GM23248 (cell line): ENCODE measurements at regions not wholly inside any gene's neighbourhood (a gene's known extent, or its start where the extent isn't known, plus 50 kb on each side); places are given as distances from the start of the nearest gene placed in this dataset.

ENCODE experiments used
- DNase-seq: peaks from one replicate; pipeline ENCODE4 v3.0.0-alpha.2; 2015
- H2AFZ ChIP-seq: fragments of 200-600 bp; sonication (generic); 2 replicates; pipeline ENCODE4 v1.6.1; 2016; ENCODE audit warnings: antibody characterized with exemption
- H3F3A ChIP-seq: fragments of 200-600 bp; sonication (generic); 2 replicates; pipeline ENCODE4 v1.6.1; 2016; ENCODE audit warnings: mild to moderate bottlenecking, antibody characterized with exemption, mixed run types; ENCODE audit not compliant: insufficient read depth
- H3K27ac ChIP-seq: fragments of 200-600 bp; sonication (generic); 2 replicates; pipeline ENCODE4 v1.5.1; 2016; ENCODE audit warnings: mild to moderate bottlenecking
- H3K27me3 ChIP-seq: fragments of 200-600 bp; sonication (generic); replicated peaks from 2 replicates; pipeline ENCODE4 v1.6.1; 2016; ENCODE audit warnings: mild to moderate bottlenecking; ENCODE audit not compliant: insufficient read depth
- H3K36me3 ChIP-seq: fragments of 200-600 bp; sonication (generic); 2 replicates; pipeline ENCODE4 v1.6.1; 2016; ENCODE audit warnings: low read depth, mild to moderate bottlenecking
- H3K4me1 ChIP-seq: fragments of 200-600 bp; sonication (generic); 2 replicates; pipeline ENCODE4 v1.6.1; 2016; ENCODE audit warnings: mild to moderate bottlenecking; ENCODE audit not compliant: insufficient read depth
- H3K4me2 ChIP-seq: fragments of 200-600 bp; sonication (generic); one replicate; pipeline ENCODE4 v1.6.1; 2016; ENCODE audit warnings: mild to moderate bottlenecking; ENCODE audit not compliant: unreplicated experiment
- H3K4me3 ChIP-seq: fragments of 200-600 bp; sonication (generic); 2 replicates; pipeline ENCODE4 v1.5.1; 2016; ENCODE audit warnings: mild to moderate bottlenecking
- H3K79me2 ChIP-seq: fragments of 200-600 bp; sonication (generic); 2 replicates; pipeline ENCODE4 v1.6.1; 2016; ENCODE audit warnings: mild to moderate bottlenecking; ENCODE audit not compliant: insufficient read depth
- H3K9ac ChIP-seq: fragments of 200-600 bp; sonication (generic); 2 replicates; pipeline ENCODE4 v1.6.1; 2016; ENCODE audit warnings: mild to moderate bottlenecking
- H3K9me2 ChIP-seq: fragments of 200-600 bp; sonication (generic); 2 replicates; pipeline ENCODE4 v1.6.1; 2016; ENCODE audit warnings: mixed run types, mild to moderate bottlenecking, moderate library complexity; ENCODE audit not compliant: insufficient read depth
- H3K9me3 ChIP-seq: fragments of 200-600 bp; sonication (generic); one replicate; pipeline ENCODE4 v1.6.1; 2017; ENCODE audit warnings: low read depth
- H4K20me1 ChIP-seq: fragments of 200-600 bp; sonication (generic); 2 replicates; pipeline ENCODE4 v1.6.0; 2016; ENCODE audit not compliant: insufficient read depth
- EZH2 ChIP-seq: fragments of 200-600 bp; sonication (generic); IDR thresholded peaks from 2 replicates; pipeline ENCODE4 v1.6.1; 2018; ENCODE audit warnings: antibody characterized with exemption, mild to moderate bottlenecking; ENCODE audit not compliant: insufficient read depth, poor library complexity, severe bottlenecking
- EZH2phosphoT487 ChIP-seq: fragments of 200-600 bp; sonication (generic); IDR thresholded peaks from 2 replicates; pipeline ENCODE4 v1.6.1; 2018; ENCODE audit warnings: antibody characterized with exemption, moderate library complexity, mild to moderate bottlenecking, low read depth; ENCODE audit not compliant: insufficient read depth
- WGBS, 2 experiments: methylation state at CpG; one replicate each; pipeline ENCODE4 v1.1.6; 2015 to 2017; ENCODE audit warnings: low lambda C conversion rate in 2 of 2, low coverage in 1 of 2; ENCODE audit errors: missing lambda C conversion rate in 2 of 2; 5-methylcytosine and 5-hydroxymethylcytosine counted together
- in situ Hi-C: fragments of 300-500 bp; cut with MboI; formaldehyde crosslinking; loops from 2 replicates; pipeline ENCODE4 v1.15.0; 2020

DNA sequence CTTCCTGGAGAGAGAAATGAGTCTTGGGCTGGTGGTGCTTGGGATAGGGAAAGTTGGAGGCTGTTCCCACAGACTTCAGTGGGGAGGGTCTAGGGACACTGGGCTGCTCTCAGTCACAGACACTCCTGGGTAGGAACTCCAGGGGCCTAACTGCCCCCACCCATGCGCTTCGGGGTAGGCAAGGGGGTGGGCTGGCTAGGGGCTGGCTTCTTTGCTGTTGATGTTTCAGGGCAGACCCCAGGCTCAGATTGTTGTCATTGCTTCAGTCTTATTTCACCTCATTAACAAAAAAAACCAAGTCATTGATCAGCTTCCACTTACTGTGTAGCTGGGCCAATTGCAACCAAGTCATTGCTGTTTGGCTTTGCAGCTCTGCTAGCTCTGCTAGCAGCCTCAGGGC is 160.1 kb upstream of the CSF3R start:
- Histone ChIP-seq H3K36me3 (no peaks in the 10 kb centered on the region), H3K79me2 (no peaks in the 10 kb centered on the region), H3K27ac (no peak overlapping the region), H3K4me2 (no peak overlapping the region), H3F3A (no peaks in the 10 kb centered on the region), H2AFZ (no peak overlapping the region), H3K4me1 (no peaks in the 10 kb centered on the region), H3K27me3 (peaks cover 10% of the 10 kb centered on the region), H3K9me3 (no peaks in the 10 kb centered on the region), H3K9me2 (no peaks in the 10 kb centered on the region), H3K4me3 (no peak overlapping the region), H3K9ac (no peak overlapping the region), H4K20me1 (no peaks in the 10 kb centered on the region)
- in situ Hi-C loops, result no loop called here
- DNase-seq, result no peak
- TF ChIP-seq EZH2, result no peak
- TF ChIP-seq EZH2phosphoT487, result no peak
- 68 to 79% methylated on average over 2 of the region's 2 CpGs for WGBS, 2 experiments

DNA sequence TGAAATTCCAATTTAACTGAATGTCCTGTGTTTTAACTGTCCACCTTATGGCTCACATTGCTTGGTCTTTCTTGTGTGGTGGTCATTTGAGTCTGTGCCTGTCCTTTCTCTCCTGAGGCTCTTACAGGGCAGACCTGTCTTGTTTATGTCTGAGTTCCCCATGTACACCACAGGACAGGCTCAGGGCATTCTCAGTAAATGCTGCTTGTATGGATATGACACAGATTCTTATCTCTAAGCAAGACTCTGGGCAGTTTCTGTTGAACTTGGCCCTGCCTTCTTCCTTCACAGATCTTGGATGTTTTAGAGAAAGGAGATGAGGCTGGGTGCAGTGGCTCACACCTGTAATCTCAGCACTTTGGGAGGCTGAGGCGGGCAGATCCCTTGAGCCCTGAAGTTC is 159.1 kb upstream of the CSF3R start:
- WGBS, 2 experiments, result 18 to 36% methylated on average over 1 of the region's 1 CpG
- no peak overlapping the region for H3K27ac ChIP-seq
- peaks cover 6% of the 10 kb centered on the region for H3K27me3 ChIP-seq
- no peaks in the 10 kb centered on the region for H3K36me3 ChIP-seq
- H2AFZ ChIP-seq, result no peak overlapping the region
- no peak overlapping the region for H3K4me2 ChIP-seq
- no peaks in the 10 kb centered on the region for H3K79me2 ChIP-seq
- in situ Hi-C loops, result no loop called here
- H3K4me1 ChIP-seq, result no peaks in the 10 kb centered on the region
- no peaks in the 10 kb centered on the region for H3K9me2 ChIP-seq
- DNase-seq, result no peak
- H4K20me1 ChIP-seq, result no peaks in the 10 kb centered on the region
- no peak overlapping the region for H3K9ac ChIP-seq
- TF ChIP-seq EZH2 (no peak), EZH2phosphoT487 (no peak)
- no peak overlapping the region for H3K4me3 ChIP-seq
- no peaks in the 10 kb centered on the region for H3K9me3 ChIP-seq
- H3F3A ChIP-seq, result no peaks in the 10 kb centered on the region

DNA sequence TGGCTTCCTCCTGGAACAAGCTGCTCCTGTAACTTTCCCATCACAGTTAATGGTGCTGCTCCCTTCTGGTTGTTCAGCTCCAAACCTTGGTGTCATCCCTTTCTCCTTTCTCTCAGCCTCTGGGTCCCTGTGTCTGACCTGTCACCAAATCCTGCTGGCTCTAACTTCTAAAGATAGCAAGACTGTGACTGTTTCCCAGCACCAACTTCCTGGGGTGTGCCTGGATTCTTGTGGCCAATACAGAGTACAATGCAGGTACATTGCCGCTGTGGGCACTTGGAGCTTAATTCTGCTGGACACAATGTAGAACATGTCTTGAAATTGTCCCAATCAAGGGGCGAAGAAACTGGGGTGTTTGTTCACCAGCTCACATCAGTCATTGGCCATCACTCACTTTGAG is 156.7 kb upstream of the CSF3R start:
- Histone ChIP-seq H3K27me3 (no peaks in the 10 kb centered on the region), H3K4me3 (no peak overlapping the region), H3K4me1 (no peaks in the 10 kb centered on the region), H3K9me2 (no peaks in the 10 kb centered on the region), H3K27ac (no peak overlapping the region), H3K79me2 (no peaks in the 10 kb centered on the region), H3K4me2 (no peak overlapping the region), H3F3A (no peaks in the 10 kb centered on the region), H3K9ac (no peak overlapping the region), H2AFZ (no peak overlapping the region), H3K9me3 (no peaks in the 10 kb centered on the region), H4K20me1 (no peaks in the 10 kb centered on the region), H3K36me3 (no peaks in the 10 kb centered on the region)
- in situ Hi-C loops, result no loop called here
- no peak for DNase-seq
- 56 to 57% methylated on average over 2 of the region's 2 CpGs for WGBS, 2 experiments
- TF ChIP-seq EZH2phosphoT487 (no peak), EZH2 (no peak)

DNA sequence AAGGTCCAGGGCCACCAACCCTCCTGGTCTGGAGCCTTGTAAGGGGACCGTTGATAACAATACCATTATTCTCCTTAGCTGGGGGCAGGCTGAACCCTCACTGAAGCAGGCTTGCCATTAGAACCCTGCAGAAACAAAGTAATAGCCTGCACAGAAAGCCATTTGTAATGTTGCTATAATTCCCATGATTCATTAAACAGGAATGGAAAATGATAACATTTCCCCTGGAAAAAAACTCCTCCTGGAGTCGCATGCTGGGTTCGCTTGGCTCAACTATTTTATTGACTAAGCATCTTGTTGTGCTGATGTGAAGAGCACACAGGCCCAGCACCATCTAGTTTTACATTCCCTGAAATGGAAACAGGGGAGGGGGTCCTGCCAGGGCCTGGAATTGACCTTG is 155.6 kb upstream of the CSF3R start:
- TF ChIP-seq EZH2phosphoT487 (no peak), EZH2 (no peak)
- WGBS, 2 experiments, result 41 to 52% methylated on average over 3 of the region's 3 CpGs
- no peaks in the 10 kb centered on the region for H3K9me2 ChIP-seq
- H3F3A ChIP-seq, result no peaks in the 10 kb centered on the region
- no peak overlapping the region for H3K27ac ChIP-seq
- no peak overlapping the region for H3K4me3 ChIP-seq
- H3K79me2 ChIP-seq, result no peaks in the 10 kb centered on the region
- no peaks in the 10 kb centered on the region for H3K9me3 ChIP-seq
- no peaks in the 10 kb centered on the region for H4K20me1 ChIP-seq
- H3K9ac ChIP-seq, result no peak overlapping the region
- in situ Hi-C loops, result no loop called here
- DNase-seq, result peak; percentile 16
- no peaks in the 10 kb centered on the region for H3K36me3 ChIP-seq
- H2AFZ ChIP-seq, result no peak overlapping the region
- H3K4me2 ChIP-seq, result no peak overlapping the region
- no peaks in the 10 kb centered on the region for H3K4me1 ChIP-seq
- H3K27me3 ChIP-seq, result no peaks in the 10 kb centered on the region

DNA sequence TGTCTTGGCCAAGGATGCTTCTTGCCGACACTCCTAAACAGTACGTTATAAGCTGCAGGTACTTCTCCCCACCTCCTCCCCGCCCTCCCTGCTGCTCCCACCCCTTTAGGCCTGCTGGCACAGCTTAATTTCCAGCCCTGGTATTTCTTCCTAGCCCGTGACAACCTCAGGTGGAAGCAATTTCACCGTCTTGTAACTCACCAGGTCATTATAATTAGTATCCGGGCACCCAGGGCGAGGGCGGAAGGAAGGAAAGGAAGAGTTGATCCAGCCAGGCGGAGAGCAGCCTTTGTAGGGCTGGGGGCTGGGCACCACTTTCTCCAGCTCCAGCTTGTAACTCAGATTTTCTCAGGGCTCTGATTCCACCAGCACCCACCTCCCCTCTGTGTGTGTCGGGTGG is 153.5 kb upstream of the CSF3R start:
- no peaks in the 10 kb centered on the region; the same call in 1 of the 2 replicates for H3K27me3 ChIP-seq
- WGBS, 2 experiments, result 34 to 37% methylated on average over 8 to 10 of the region's 10 CpGs
- H3K4me3 ChIP-seq, result no peak overlapping the region
- no peak for DNase-seq
- no peak overlapping the region for H3K27ac ChIP-seq
- in situ Hi-C loops, result no loop called here
- H3K9ac ChIP-seq, result no peak overlapping the region
- no peak overlapping the region for H3K4me2 ChIP-seq
- no peaks in the 10 kb centered on the region for H3K9me3 ChIP-seq
- H2AFZ ChIP-seq, result no peak overlapping the region
- H3K9me2 ChIP-seq, result no peaks in the 10 kb centered on the region
- H3K36me3 ChIP-seq, result no peaks in the 10 kb centered on the region
- no peaks in the 10 kb centered on the region for H3F3A ChIP-seq
- H3K79me2 ChIP-seq, result no peaks in the 10 kb centered on the region
- H4K20me1 ChIP-seq, result no peaks in the 10 kb centered on the region
- TF ChIP-seq EZH2phosphoT487 (no peak), EZH2 (no peak)
- H3K4me1 ChIP-seq, result no peaks in the 10 kb centered on the region
